Right lobe of liver (tissue), 4 donors: ENCODE measurements at regions not wholly inside any gene's neighbourhood (a gene's known extent, or its start where the extent isn't known, plus 50 kb on each side); places are given as distances from the start of the nearest gene placed in this dataset.

Experiments
- CTCF ChIP-seq, 4 donors: fragments of 200-600 bp in 3 of 4; fragments of 450-650 bp in 1 of 4; IDR thresholded peaks; one replicate each; pipeline versions ENCODE4 v1.5.1 to v1.8.0; 2016 to 2022; ENCODE audit warnings: antibody characterized with exemption in 4 of 4, mild to moderate bottlenecking in 2 of 4
- POLR2A ChIP-seq: fragments of 450-650 bp; IDR thresholded peaks from one replicate; pipeline ENCODE4 v1.6.1; 2017; ENCODE audit warnings: antibody characterized with exemption, mild to moderate bottlenecking
- donor health status: DM: no; HTN: no; CAD: no.
- donor health status: DM: no; HTN: no; CAD: no.
- donor health status: DM: no; HTN: yes; CAD: no.

GRCh38 chr12:88897723-88898122 is 317.5 kb upstream of the KITLG start:
- TF ChIP-seq CTCF (IDR thresholded peaks at IDR 0.05) = no peak
- TF ChIP-seq POLR2A = no peak
